ENCODE measurements at regions not wholly inside any gene's neighbourhood (a gene's known extent, or its start where the extent isn't known, plus 50 kb on each side); places are given as distances from the start of the nearest gene placed in this dataset.

- Histone ChIP-seq H3K4me2 (ENCODE audit: low read length) (no peak overlapping the region), H3K27ac (ENCODE audit: low read length) (no peak overlapping the region), H3K9me3 (ENCODE audit: low read length) (no peaks in the 10 kb centered on the region), H3K27me3 (ENCODE audit: insufficient read depth, low read depth, low read length) (no peaks in the 10 kb centered on the region), H3K36me3 (ENCODE audit: insufficient read depth, low read length) (no peaks in the 10 kb centered on the region), H3K79me2 (replicated peaks; ENCODE audit: insufficient read depth, low read length) (no peaks in the 10 kb centered on the region), H3K9ac (ENCODE audit: low read length) (no peak overlapping the region), H4K20me1 (ENCODE audit: insufficient read depth) (no peaks in the 10 kb centered on the region), H3F3A (ENCODE audit: insufficient read depth, low read length, poor library complexity, severe bottlenecking) (no peaks in the 10 kb centered on the region), H3K9me2 (ENCODE audit: insufficient read depth, low read length) (no peaks in the 10 kb centered on the region), H2AFZ (ENCODE audit: low read depth, low read length) (no peak overlapping the region), H3K4me3 (ENCODE audit: low read length) (no peak overlapping the region)
- TF ChIP-seq POLR2AphosphoS5 (IDR thresholded peaks at IDR 0.05): no peak
- no peak for TF ChIP-seq EZH2 (IDR thresholded peaks at IDR 0.05; ENCODE audit: borderline replicate concordance, insufficient read depth, low read length, poor library complexity, severe bottlenecking)
- TF ChIP-seq, protein P1, sequence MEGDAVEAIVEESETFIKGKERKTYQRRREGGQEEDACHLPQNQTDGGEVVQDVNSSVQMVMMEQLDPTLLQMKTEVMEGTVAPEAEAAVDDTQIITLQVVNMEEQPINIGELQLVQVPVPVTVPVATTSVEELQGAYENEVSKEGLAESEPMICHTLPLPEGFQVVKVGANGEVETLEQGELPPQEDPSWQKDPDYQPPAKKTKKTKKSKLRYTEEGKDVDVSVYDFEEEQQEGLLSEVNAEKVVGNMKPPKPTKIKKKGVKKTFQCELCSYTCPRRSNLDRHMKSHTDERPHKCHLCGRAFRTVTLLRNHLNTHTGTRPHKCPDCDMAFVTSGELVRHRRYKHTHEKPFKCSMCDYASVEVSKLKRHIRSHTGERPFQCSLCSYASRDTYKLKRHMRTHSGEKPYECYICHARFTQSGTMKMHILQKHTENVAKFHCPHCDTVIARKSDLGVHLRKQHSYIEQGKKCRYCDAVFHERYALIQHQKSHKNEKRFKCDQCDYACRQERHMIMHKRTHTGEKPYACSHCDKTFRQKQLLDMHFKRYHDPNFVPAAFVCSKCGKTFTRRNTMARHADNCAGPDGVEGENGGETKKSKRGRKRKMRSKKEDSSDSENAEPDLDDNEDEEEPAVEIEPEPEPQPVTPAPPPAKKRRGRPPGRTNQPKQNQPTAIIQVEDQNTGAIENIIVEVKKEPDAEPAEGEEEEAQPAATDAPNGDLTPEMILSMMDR (IDR thresholded peaks at IDR 0.05; ENCODE audit: poor library complexity, severe bottlenecking): no peak
- no peak for TF ChIP-seq MXI1 (conservative IDR thresholded peaks at IDR 0.05; ENCODE audit: poor library complexity, severe bottlenecking)
- TF ChIP-seq, protein P2, sequence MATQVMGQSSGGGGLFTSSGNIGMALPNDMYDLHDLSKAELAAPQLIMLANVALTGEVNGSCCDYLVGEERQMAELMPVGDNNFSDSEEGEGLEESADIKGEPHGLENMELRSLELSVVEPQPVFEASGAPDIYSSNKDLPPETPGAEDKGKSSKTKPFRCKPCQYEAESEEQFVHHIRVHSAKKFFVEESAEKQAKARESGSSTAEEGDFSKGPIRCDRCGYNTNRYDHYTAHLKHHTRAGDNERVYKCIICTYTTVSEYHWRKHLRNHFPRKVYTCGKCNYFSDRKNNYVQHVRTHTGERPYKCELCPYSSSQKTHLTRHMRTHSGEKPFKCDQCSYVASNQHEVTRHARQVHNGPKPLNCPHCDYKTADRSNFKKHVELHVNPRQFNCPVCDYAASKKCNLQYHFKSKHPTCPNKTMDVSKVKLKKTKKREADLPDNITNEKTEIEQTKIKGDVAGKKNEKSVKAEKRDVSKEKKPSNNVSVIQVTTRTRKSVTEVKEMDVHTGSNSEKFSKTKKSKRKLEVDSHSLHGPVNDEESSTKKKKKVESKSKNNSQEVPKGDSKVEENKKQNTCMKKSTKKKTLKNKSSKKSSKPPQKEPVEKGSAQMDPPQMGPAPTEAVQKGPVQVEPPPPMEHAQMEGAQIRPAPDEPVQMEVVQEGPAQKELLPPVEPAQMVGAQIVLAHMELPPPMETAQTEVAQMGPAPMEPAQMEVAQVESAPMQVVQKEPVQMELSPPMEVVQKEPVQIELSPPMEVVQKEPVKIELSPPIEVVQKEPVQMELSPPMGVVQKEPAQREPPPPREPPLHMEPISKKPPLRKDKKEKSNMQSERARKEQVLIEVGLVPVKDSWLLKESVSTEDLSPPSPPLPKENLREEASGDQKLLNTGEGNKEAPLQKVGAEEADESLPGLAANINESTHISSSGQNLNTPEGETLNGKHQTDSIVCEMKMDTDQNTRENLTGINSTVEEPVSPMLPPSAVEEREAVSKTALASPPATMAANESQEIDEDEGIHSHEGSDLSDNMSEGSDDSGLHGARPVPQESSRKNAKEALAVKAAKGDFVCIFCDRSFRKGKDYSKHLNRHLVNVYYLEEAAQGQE (IDR thresholded peaks at IDR 0.05; ENCODE audit: borderline replicate concordance): no peak
- TF ChIP-seq SMC3 (conservative IDR thresholded peaks at IDR 0.05; ENCODE audit: poor library complexity): no peak
- TF ChIP-seq EP300 (conservative IDR thresholded peaks at IDR 0.05; ENCODE audit: poor library complexity, severe bottlenecking): no peak
Measured at GRCh38 chr11:37286890-37287289, 688.9 kb upstream of the RAG2 start.

GRCh38 chr11:37282367-37282766 lies 684.3 kb upstream of the RAG2 start:
- H3K4me2 ChIP-seq (ENCODE audit: low read length): no peak overlapping the region
- H3F3A ChIP-seq (ENCODE audit: insufficient read depth, low read length, poor library complexity, severe bottlenecking): no peaks in the 10 kb centered on the region
- H3K9me2 ChIP-seq (ENCODE audit: insufficient read depth, low read length): no peaks in the 10 kb centered on the region
- H3K9ac ChIP-seq (ENCODE audit: low read length): no peak overlapping the region
- H3K9me3 ChIP-seq (ENCODE audit: low read length): no peaks in the 10 kb centered on the region
- no peaks in the 10 kb centered on the region for H3K36me3 ChIP-seq (ENCODE audit: insufficient read depth, low read length)
- no peaks in the 10 kb centered on the region for H4K20me1 ChIP-seq (ENCODE audit: insufficient read depth)
- H3K27me3 ChIP-seq (ENCODE audit: insufficient read depth, low read depth, low read length): no peaks in the 10 kb centered on the region
- H3K79me2 ChIP-seq (replicated peaks; ENCODE audit: insufficient read depth, low read length): no peaks in the 10 kb centered on the region
- TF ChIP-seq MXI1 (conservative IDR thresholded peaks at IDR 0.05; ENCODE audit: poor library complexity, severe bottlenecking) (no peak), EP300 (conservative IDR thresholded peaks at IDR 0.05; ENCODE audit: poor library complexity, severe bottlenecking) (no peak), EZH2 (IDR thresholded peaks at IDR 0.05; ENCODE audit: borderline replicate concordance, insufficient read depth, low read length, poor library complexity, severe bottlenecking) (no peak), TAF1 (IDR thresholded peaks at IDR 0.05; ENCODE audit: low read depth) (no peak), SMC3 (conservative IDR thresholded peaks at IDR 0.05; ENCODE audit: poor library complexity) (no peak), POLR2AphosphoS5 (IDR thresholded peaks at IDR 0.05) (no peak), RAD21 (conservative IDR thresholded peaks at IDR 0.05) (no peak)
- TF ChIP-seq, protein P2 (IDR thresholded peaks at IDR 0.05; ENCODE audit: borderline replicate concordance): no peak
- TF ChIP-seq, protein P1 (IDR thresholded peaks at IDR 0.05; ENCODE audit: poor library complexity, severe bottlenecking): no peak
- H2AFZ ChIP-seq (ENCODE audit: low read depth, low read length): no peak overlapping the region
- H3K4me3 ChIP-seq (ENCODE audit: low read length): no peak overlapping the region
- H3K27ac ChIP-seq (ENCODE audit: low read length): no peak overlapping the region
